Amniotic stem cell (primary cell): ENCODE measurements at regions not wholly inside any gene's neighbourhood (a gene's known extent, or its start where the extent isn't known, plus 50 kb on each side); places are given as distances from the start of the nearest gene placed in this dataset.

Experiments used
- DNase-seq: peaks from one replicate; lab custom pipeline; 2025; lab: John Stamatoyannopoulos, UW

DNA sequence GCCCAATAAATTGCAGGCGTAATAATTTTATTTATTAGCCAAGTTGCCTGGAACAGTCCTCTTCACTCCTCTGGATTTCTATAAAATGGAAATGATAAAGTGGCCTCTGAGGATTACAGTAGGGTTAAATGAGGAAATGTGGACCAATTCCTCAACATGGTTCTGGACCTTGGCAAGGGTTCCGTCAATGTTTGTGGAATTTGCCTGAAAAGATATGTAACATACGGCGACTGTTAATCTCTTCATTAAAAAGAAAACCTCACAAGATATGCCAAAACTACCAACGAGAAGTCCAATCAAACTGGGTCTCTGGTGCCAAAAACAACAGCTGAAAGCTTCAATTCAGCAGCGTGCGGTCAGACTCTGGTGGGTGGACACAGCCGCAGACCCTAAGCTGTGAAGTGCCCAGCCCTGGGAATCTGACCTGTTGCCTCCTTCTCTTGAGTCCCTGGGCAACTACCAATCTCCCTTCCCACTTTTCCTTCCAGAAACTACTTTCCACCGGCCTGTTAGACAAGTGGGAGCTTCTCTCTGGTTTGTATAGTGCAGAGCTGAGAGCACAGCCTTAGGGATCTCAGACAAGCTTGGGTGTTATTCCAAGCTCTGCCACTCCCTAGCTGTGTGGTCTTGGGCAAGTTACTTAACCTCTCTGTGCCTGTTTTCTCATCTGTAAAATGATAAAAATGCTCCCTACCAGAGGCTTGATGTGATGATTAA lies 190.5 kb upstream of the GSC start:
- no peak for DNase-seq

DNA sequence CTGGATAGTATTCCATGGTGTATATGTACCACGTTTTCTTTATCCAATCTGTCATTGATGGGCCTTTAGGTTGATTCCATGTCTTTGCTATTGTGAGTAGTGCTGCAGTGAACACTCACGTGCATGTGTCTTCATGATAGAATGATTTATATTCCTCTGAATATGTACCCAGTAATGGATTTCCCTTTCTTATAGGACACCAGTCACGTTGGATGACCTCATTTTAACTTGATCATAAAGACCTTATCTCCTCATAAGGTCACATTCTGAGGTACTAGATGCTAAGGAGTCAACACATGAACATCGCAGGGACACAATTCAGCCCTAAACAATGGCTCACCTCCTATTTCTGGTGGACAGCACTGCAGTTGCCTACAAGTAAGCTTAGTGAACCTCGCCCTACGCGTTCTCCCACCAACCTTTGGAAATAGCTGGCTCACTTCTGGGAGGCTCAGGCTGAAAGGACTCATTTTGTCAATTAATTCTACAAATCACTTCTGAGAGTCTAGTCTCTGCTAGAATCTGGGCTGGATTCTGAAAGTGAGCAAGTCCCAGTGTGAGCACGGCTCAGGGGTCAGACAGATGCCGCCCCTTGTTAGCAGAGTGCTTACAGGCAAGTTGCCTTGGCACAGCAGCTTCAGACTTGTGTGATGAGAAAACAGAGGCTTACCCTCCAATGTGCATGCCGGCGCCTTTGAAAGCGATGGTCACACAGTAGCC lies 183.8 kb upstream of the GSC start:
- no peak for DNase-seq

DNA sequence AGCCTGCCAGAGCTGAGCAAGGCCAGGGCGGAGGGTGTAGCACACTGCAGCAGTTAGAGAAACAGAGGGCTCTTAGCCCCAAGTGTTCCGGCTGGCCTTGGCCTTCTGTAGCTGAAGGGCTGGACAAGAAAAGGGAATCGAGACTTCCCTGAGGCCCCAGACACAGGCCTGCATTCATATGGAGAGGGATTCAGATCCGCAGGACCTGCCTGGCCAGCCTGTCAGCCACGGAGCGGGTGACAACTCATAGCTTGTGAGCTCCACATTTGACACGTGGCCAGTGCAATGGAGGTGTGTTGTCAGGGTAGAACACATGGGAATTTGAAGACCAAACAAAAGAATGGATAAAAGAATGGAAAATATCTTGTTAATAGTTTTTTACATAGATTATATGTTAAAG lies 182.2 kb upstream of the GSC start:
- DNase-seq = no peak

DNA sequence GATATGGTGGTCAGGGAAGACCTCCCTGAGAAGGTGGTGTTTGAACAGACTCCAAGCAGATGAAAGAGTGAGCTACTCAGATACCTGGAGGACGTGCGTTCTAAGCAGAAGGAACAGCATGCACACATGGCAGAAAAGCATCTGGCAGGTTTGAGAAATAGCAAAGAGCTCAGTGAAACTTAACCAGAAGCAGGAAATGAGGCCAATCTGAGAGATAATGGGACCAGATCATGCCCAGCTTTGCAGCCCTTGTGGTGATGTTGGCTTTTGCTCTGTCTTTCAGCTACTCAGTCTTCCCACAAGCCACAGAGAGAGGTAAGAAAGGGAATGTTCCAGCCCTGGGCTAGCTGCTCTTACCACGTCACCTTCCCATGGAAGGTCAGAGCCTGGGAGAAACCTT lies 176.3 kb upstream of the GSC start:
- no peak for DNase-seq

DNA sequence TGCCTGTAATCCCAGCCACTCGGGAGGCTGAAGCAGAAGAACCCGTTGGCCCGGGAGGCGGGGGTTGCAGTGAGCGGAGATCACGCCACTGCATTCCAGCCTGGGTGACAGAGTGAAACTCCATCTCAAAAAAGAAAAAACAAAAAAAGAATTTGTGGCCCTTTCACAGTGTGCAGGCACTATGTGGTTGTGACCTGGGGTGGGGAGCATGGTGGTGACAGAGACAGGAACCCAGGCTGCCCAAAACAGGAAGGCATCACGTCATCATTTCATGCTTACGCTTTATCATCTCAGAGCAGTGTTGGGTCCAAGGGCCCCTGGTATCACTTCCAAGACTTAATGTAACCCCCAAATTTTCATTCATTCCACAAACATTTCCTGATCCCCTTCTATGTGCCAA lies 175.7 kb upstream of the GSC start:
- DNase-seq = no peak

DNA sequence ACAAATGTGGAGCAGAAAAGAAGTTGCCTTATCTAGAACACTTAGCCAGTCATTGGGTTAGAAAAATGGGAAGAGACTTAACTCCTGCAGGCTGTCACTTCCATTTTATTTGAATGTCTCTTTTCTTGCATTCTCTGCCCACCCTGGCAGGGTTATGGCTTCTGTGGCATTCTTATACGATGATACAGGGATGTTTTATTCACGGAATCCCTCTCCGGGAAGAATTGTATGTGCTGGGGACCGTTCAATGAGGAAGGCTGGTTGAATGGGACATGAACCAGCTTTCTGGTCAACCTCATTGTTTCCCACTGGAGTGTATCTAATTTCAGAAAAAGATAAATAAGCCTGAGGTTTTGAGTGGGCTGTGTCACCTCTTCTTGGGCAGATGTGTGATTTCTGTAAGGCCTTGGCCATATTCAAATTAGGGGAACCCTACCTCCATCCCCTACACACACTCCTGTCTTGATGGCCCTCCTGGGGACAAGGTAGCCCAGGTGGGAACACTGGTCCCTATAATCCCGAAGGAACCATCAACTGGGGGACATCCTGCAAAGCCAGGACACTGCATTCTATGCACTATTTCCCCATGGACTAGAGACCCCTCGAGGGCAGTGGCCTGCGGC lies 174.8 kb upstream of the GSC start:
- no peak for DNase-seq

DNA sequence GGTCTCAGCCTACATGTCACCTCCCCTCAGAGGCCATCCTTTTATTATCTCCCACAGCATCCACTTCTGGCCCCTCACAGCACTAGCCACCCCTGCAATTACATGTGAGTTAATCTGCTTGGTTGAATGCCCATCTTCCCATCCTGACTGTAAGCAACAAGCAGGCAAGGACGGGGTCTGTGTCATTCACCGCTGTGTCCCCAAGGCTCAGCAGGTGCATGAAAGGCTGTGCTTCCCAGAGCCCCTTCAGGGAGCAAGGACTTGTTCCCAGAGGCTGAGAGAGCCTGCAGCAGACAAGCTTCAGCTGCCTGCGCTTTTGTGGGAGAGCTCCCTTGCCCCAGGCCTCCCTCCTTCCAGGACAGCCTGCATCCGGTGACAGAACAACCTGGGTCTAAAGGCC lies 172.7 kb upstream of the GSC start:
- no peak for DNase-seq

DNA sequence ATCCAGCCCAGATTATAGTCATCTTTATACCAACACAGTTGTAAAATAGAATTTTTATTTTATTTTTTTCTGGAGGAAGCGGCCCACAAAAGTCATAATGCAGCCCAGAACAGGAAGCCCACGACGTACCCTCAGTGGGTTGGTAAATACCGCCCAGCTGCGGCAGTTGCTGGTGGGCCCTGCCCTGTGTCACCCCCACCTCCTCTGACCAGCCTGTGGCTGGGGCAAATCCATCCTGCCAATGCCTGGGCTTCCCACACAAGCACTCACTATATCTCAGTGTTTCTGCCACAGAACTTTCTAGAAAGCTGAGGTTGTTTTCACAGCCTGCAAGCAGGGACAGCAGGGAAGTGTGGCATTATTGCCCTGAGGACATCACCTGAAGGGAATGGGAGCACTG lies 171.4 kb upstream of the GSC start:
- no peak for DNase-seq

DNA sequence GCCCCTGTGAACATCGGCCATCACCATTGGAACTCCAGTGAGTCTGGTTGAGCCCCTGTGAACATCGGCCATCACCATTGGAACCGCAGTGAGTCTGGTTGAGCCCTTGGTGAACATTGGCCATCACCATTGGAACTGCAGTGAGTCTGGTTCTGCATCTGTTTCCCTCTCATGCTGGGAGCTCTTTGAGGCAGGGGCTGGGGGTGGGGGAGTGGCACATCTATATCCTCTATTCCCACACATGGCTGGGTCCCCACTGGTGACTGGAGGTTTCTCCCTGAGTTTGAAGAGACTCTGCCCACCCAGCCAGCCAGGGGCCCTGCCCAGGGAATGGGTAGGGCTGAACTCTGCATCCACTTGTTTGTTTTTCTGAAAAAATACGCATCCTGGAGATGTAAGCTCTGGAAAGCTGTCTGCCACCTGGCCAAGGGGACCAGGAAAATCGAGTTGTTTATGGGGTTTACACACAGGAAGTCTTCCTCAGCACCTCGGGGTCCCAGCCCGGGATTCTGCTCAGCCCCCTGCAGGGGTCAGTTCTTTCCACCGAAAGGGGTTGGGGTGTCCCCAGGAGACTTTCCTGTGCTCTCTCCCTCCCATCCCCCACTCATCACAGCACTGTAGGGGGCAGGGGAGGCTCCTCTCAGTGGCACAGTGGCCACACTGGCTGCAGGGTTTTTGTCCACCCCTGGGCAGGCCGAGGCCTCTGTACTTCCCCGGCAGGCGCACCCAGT lies 170.5 kb upstream of the GSC start:
- no peak for DNase-seq

DNA sequence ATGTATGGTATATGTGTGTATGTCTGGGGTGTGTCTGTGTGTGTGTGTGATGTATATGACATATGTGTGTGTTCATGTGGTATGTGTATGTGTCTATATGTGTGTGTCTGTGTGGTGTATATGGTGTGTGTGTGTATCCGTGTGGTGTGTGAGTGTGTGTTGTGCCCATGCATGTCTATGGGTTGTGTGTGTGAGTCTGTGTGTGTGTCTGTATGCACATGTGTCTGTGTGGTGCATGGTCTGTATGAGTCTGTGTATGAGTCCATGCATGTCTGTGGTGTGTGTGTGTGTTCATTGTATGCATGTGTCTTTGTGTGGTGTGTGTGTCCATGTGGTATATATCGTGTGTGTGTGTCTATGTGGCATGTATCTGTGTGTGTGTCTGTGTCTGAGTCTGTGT lies 168.1 kb upstream of the GSC start:
- no peak for DNase-seq

DNA sequence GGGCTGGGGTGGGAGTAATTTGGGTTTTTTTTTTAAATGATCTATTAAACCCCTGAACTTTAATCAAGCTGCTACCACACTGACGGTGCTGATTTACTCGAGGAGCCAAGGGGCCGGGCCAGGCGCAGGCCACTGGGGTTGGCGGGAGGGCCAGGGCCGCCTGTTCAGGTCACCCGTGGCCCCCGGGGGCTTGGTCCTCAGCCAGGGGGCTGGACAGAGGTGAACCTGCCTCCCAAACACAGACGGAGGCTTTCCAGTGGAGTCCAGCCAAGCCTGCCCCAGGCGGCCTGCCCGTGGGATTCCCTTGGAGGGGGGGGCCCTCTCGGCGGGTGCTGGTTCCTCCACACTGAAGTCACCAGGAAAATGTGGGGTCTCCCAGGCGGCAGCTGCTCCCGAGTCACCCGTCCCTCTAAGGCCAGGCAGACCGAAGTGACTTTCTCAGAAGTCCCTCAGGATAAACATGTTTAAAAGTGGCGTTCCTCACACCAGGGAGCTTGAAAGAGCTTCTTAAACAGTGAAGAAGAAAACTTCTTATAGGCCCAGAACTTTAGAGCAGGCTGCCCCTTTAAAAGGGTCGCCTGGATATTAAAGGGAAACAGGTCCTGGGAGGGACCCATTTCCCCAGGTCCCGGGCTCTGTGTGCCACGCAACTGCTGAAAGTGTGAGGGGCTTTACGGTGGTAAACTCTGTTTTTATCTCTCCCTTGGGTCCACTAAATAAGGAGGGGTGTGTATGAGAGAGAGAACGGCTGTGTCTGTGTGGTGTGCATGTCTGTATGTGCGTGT lies 167.2 kb upstream of the GSC start:
- DNase-seq = no peak

DNA sequence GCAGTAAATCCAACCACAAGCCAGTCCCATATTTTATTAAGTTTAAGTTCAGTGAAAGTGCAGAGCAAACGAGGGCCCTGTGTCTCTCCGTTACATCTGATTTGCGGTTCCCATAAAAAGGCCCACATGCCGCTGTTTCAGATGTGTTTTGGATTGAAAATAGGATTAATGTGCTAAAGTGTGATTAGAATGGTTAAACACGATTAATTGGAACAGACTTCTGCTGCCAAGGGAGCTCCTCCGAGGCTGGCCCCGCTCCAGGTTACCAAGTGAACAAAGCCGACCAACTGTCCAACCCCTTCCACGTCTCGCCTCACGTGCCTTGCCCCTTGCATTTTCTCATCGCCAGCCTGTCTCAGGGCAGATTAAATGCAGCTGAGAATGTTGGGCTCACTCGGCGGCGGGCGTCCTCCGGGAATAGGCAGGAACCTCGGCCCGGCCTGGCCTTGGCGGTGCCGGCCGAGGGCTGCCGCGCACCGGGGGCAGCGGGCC lies 166.5 kb upstream of the GSC start:
- no peak for DNase-seq

DNA sequence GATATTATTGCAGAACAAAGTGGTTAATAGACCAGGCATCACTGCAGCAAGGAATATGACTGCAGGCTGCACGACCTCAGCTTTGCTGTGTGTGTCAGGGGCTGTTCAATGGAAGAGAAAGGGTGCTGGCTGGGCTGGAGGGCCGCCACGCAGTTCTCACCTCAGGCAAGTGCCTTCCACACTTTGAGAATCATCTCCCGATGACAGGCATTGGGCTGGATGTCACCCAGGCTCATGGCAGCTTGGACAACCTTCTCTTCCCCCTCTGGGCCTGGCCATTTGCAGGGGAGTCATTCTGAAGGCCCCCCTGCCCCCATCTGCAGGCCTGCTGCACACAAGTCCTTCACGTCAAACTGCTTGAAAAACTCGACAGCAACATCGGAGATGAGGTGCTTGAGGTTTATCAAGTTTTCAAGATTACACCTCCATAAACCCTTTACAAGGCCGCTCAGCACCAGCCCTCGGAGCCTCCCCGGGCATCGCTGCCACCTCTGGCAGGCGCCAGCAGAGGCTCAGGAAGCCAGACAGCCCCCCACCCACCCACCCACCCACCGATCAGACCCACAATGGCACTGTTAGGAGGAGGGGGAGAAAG lies 165.9 kb upstream of the GSC start:
- DNase-seq = no peak

DNA sequence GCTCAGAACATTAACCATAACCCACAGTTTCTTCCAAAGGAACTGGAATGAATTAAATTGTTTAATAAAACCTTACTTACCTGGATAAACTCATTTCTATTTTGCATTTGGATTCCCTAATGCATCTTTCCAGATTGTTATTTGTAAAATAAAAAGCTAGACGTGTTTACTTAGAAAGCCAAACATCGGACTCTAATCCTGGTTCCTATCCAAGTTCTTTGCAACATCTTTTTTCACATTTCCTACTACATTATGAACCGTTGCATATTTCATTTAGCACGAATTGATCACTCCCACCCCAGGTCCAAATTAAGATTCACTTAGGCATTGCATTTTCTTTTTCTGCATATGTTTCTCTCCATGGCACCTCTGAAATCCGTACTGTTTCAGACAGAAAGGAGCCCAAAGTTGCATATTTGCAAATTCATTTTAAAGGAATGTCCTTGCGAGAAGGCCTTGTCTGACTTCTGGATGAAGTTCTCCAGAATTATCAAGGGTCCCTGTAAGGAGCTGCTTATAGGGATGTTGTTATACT lies 164.4 kb upstream of the GSC start:
- DNase-seq = no peak

DNA sequence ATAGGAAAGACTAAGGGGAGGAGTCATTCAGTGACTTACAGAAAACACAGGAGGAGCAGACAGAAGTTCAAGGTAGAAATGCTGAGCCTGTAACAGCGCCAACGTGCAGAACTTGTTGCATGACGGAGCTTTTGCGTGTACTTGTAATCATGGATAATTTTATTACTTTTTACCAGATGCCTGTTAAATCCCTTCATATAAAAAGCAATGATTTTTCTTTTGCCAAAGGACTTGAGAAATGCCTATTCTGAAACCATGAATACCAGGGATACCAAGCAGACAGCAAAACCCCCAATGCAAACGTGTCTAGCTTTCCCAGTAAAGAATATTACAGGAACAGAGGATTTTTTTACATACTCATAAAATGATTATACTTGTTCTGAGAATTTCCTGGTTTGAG lies 163.6 kb upstream of the GSC start:
- no peak for DNase-seq

DNA sequence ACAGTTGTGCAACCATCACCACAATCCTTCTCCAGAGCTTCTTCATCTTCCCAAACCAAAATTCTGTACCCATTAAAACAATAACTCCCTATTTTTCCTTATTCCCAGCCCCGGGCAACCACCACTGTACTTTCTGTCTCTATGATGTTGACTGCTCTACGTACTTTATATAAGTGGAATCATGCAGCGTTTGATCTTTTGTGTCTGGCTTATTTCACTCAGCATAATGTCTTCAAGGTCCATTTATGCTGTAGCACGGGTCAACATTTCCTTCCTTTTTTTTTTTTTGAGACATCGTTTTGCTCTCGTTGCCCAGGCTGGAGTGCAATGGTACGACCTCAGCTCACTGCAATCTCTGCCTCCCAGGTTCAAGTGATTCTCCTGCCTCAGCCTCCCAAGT lies 162.7 kb upstream of the GSC start:
- DNase-seq = no peak

DNA sequence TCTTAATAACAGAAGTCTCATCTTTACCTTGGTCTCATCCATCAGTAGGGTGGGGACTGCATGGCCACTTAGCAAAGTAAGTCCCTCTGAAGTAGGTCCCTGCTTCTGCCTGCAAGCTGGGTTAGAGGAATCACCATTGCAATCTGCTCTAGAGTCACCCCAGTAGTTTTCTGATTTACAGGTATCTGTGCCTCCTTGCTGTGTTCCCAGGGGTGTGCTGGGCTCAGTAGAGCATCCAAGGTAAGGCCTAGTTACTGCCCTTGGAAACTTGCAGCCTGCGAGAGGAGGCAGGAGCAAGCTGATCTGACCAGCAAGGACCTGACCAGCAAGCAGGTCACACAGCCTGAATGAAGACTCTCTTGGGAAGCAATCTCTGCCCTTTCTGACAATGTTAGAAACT lies 160.8 kb upstream of the GSC start:
- DNase-seq = no peak

DNA sequence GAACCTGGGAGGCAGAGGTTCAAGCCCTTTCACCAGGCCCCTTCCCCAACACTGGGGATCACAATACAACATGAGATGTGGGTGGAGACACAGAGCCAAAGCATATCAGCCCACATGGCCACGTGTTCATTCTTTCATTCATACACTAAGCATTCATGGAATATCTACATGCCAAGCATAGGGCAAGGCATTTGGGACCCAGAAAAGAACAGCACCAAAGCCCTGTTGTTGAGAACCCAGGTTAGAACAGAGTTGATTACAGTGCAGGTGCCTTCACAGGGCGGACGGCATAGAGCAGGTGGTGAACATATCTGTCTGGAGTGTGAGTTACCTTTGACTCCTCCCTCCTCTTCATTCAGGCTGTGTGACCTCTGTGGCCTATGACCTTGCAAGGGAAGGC lies 159.4 kb upstream of the GSC start:
- no peak for DNase-seq

DNA sequence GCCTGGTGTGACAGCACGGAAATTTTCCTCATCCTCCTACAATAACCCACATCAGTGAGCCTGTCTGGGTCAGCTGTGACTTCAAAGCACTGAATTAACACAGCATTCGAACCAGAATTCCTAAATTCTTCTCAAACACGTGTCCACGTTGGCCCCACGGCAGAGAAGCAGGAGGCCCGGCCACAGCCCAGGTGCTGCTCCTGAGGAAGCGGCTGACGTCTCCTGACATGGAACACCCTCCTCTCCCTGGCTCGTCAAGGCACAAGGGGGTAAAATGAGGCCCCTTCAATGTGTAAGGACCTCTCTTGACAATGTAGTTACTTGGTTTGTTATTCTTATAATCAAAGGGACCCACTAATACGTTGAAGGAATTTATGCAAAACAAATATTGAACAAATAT lies 156.3 kb upstream of the GSC start:
- no peak for DNase-seq

DNA sequence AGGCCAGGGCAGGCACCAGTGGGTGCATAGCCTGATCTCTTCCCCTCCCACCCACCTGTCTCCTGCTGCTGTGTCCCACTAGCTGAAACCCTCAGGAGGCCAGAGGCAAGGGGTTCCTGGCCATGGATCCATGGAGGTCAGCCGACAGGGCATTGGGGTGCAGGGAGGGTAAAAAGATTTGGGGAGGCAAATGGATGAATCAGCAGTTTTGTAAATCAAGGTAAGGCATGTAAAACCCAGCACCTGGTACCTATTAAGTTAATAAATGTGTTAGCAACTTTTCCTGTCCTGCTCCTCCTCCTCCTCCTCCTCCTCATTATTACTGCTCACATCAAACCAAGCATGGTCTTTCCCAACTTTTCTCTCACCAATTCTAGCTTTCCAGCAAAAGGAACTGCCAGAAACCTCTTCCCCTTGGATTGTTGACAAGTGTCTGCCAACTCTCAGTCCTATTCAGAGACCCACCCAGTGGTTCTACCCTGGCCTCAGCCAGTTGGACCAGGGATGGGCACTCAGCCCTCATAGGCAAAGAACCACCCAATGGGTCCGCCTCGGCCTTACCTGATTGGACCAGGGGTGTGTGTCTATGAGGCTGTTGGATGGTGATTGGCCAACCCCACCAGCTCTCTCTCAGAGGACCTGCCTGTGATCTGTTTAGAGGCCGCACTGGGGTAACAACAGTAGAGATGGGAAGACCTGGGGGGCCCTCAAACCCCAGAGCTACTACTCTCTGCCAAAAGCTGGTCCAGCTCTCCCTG lies 155.7 kb upstream of the GSC start:
- DNase-seq = no peak
